GM23338 (cell line): ENCODE measurements at regions not wholly inside any gene's neighbourhood (a gene's known extent, or its start where the extent isn't known, plus 50 kb on each side); places are given as distances from the start of the nearest gene placed in this dataset.

Experiments used
- ATAC-seq: fragments of 200-7000 bp; cut with Tn5 transposase; 3 replicates; pipeline ENCODE4 v1.9.1; 2020
- DNase-seq: peaks from one replicate; pipeline ENCODE4 v3.0.0-alpha.2; 2015; ENCODE audit warnings: low spot score
- H2AFZ ChIP-seq: fragments of 200-600 bp; sonication (generic); 2 replicates; pipeline ENCODE4 v1.8.0; 2016; ENCODE audit warnings: antibody characterized with exemption, mild to moderate bottlenecking, moderate library complexity
- H3F3A ChIP-seq: fragments of 200-600 bp; sonication (generic); replicated peaks from 2 replicates; pipeline ENCODE4 v1.8.0; 2017; ENCODE audit warnings: antibody characterized with exemption, mixed run types, low read depth
- H3K27ac ChIP-seq: fragments of 200-600 bp; sonication (generic); 2 replicates; pipeline ENCODE4 v1.6.1; 2016; ENCODE audit warnings: low read depth
- H3K27me3 ChIP-seq: fragments of 200-600 bp; sonication (generic); 2 replicates; pipeline ENCODE4 v1.8.0; 2016; ENCODE audit warnings: mild to moderate bottlenecking, mixed run types, moderate library complexity; ENCODE audit not compliant: insufficient read depth
- H3K36me3 ChIP-seq: fragments of 200-600 bp; sonication (generic); 2 replicates; pipeline ENCODE4 v1.8.0; 2016; ENCODE audit warnings: mild to moderate bottlenecking; ENCODE audit not compliant: insufficient read depth
- H3K4me1 ChIP-seq: fragments of 200-600 bp; sonication (generic); 2 replicates; pipeline ENCODE4 v1.8.0; 2016; ENCODE audit warnings: mild to moderate bottlenecking, moderate library complexity; ENCODE audit not compliant: insufficient read depth
- H3K4me2 ChIP-seq: fragments of 200-600 bp; sonication (generic); 2 replicates; pipeline ENCODE4 v1.7.1; 2017; ENCODE audit warnings: mixed run types
- H3K4me3 ChIP-seq: fragments of 200-600 bp; sonication (generic); 2 replicates; pipeline ENCODE4 v1.6.1; 2016; ENCODE audit warnings: mixed run types
- H3K79me2 ChIP-seq: fragments of 200-600 bp; sonication (generic); replicated peaks from 2 replicates; pipeline ENCODE4 v1.8.0; 2017; ENCODE audit warnings: mild to moderate bottlenecking; ENCODE audit not compliant: insufficient read depth
- H3K9me2 ChIP-seq: fragments of 200-600 bp; sonication (generic); 2 replicates; pipeline ENCODE4 v1.8.0; 2017; ENCODE audit not compliant: insufficient read depth
- H4K20me1 ChIP-seq: fragments of 200-600 bp; sonication (generic); replicated peaks from 2 replicates; pipeline ENCODE4 v1.8.0; 2017; ENCODE audit warnings: mild to moderate bottlenecking; ENCODE audit not compliant: insufficient read depth
- H3K27ac Mint-ChIP-seq: 2 replicates; pipeline ENCODE4 v1.8.0; 2020; ENCODE audit warnings: inconsistent platforms, mild to moderate bottlenecking, moderate library complexity, mixed read lengths
- H3K27me3 Mint-ChIP-seq: 3 replicates; pipeline ENCODE4 v1.8.0; 2022; ENCODE audit warnings: low read depth, mild to moderate bottlenecking, moderate library complexity, mixed read lengths, inconsistent platforms; ENCODE audit not compliant: insufficient read depth, poor library complexity
- H3K36me3 Mint-ChIP-seq: 3 replicates; pipeline ENCODE4 v1.8.0; 2021; ENCODE audit warnings: low read depth, mild to moderate bottlenecking, inconsistent platforms, moderate library complexity, mixed read lengths
- H3K4me1 Mint-ChIP-seq: 3 replicates; pipeline ENCODE4 v1.8.0; 2020; ENCODE audit warnings: mild to moderate bottlenecking, inconsistent platforms, mixed read lengths
- H3K4me3 Mint-ChIP-seq: 3 replicates; pipeline ENCODE4 v1.8.0; 2021; ENCODE audit warnings: moderate library complexity, mild to moderate bottlenecking, inconsistent platforms, mixed read lengths
- H3K9me3 Mint-ChIP-seq: 3 replicates; pipeline ENCODE4 v1.8.0; 2020; ENCODE audit warnings: moderate library complexity, mild to moderate bottlenecking, inconsistent platforms, mixed read lengths
- CREB1 ChIP-seq: fragments of 250-450 bp; sonication (Bioruptor Pico); IDR thresholded peaks from 2 replicates; pipeline ENCODE4 v1.5.0; 2020; ENCODE audit warnings: low read depth, mild to moderate bottlenecking, moderate library complexity
- ETS1 ChIP-seq: IDR thresholded peaks from 2 replicates; pipeline ENCODE4 v1.6.1; 2016; ENCODE audit warnings: antibody characterized with exemption
- EZH2 ChIP-seq: fragments of 200-600 bp; sonication (generic); IDR thresholded peaks from one replicate; pipeline ENCODE4 v1.8.0; 2017; ENCODE audit warnings: antibody characterized with exemption, mild to moderate bottlenecking, low read depth; ENCODE audit not compliant: unreplicated experiment
- EZH2phosphoT487 ChIP-seq: fragments of 200-600 bp; sonication (generic); IDR thresholded peaks from one replicate; pipeline ENCODE4 v1.8.1; 2018; ENCODE audit warnings: antibody characterized with exemption; ENCODE audit not compliant: unreplicated experiment
- JUNB ChIP-seq: IDR thresholded peaks from one replicate; pipeline ENCODE4 v1.6.1; 2016; ENCODE audit warnings: antibody characterized with exemption; ENCODE audit not compliant: unreplicated experiment
- NANOG ChIP-seq: IDR thresholded peaks from 2 replicates; pipeline ENCODE4 v1.6.1; 2016; ENCODE audit warnings: antibody characterized with exemption, borderline replicate concordance
- POLR2AphosphoS5 ChIP-seq: IDR thresholded peaks from 2 replicates; pipeline ENCODE4 v1.6.1; 2016; ENCODE audit warnings: antibody characterized with exemption, low read depth
- REST ChIP-seq: IDR thresholded peaks from one replicate; pipeline ENCODE4 v1.6.1; 2018; ENCODE audit warnings: antibody characterized with exemption; ENCODE audit not compliant: unreplicated experiment
- STAT1 ChIP-seq: IDR thresholded peaks from one replicate; pipeline ENCODE4 v1.6.1; 2016; ENCODE audit warnings: antibody characterized with exemption; ENCODE audit not compliant: unreplicated experiment
- ZNF114 ChIP-seq: fragments of 250-450 bp; sonication (Bioruptor Pico); IDR thresholded peaks from 2 replicates; pipeline ENCODE4 v1.5.0; 2020; ENCODE audit warnings: mild to moderate bottlenecking, moderate library complexity
- ZNF331 ChIP-seq: fragments of 250-450 bp; sonication (Bioruptor Pico); IDR thresholded peaks from 2 replicates; pipeline ENCODE4 v1.5.0; 2020; ENCODE audit warnings: low read depth, mild to moderate bottlenecking, moderate library complexity
- ZNF462 ChIP-seq: fragments of 250-450 bp; sonication (Bioruptor Pico); IDR thresholded peaks from 2 replicates; pipeline ENCODE4 v1.5.0; 2020; ENCODE audit warnings: mild to moderate bottlenecking, moderate library complexity
- TF ChIP-seq, protein P1 (sequence below), 2 experiments: fragments of 200-600 bp in 1 of 2; sonication (generic) in 1 of 2; conservative IDR thresholded peaks; 2 replicates each; pipeline versions ENCODE4 v1.5.1 to v1.6.1; 2016 to 2017; ENCODE audit warnings: antibody characterized with exemption in 2 of 2, low read depth in 2 of 2, mild to moderate bottlenecking in 2 of 2, moderate library complexity in 1 of 2

DNA sequence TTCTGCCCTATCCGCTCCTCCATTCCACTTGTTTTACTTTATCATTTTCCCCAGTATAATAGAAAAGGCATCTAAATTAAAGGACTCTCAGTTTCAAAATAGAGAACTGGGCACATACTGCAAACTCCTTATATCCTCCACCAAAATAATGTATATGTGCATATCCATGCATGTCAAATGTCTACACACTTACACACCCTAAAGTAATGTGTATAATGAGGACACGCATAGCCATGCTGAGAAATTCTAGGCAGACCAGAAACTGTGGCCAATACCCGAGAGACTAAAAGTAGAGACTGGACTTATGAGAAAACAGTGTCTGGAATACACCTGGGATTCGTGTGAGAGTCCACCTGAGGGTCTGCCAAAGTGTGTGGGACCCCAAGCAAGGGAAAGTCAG is 183.5 kb downstream of the CWF19L2 start:
- ATAC-seq (no peak), DNase-seq (no peak)
- Mint-ChIP-seq H3K27ac (no peak overlapping the region), H3K4me1 (peaks cover 3% of the 10 kb centered on the region; the same call in 1 of the 3 replicates), H3K9me3 (no peaks in the 10 kb centered on the region), H3K36me3 (no peaks in the 10 kb centered on the region), H3K4me3 (no peak overlapping the region), H3K27me3 (no peaks in the 10 kb centered on the region)
- H3K27ac ChIP-seq, result no peak overlapping the region
- no peak for TF ChIP-seq ZNF462 (CRISPR knock-in tag)
- no peak for TF ChIP-seq ETS1
- TF ChIP-seq JUNB, result no peak
- no peak for TF ChIP-seq REST
- no peak for TF ChIP-seq ZNF114 (CRISPR knock-in tag)
- TF ChIP-seq POLR2AphosphoS5, result no peak
- no peak for TF ChIP-seq ZNF331 (CRISPR knock-in tag)
- TF ChIP-seq NANOG, result no peak
- TF ChIP-seq, protein P1, sequence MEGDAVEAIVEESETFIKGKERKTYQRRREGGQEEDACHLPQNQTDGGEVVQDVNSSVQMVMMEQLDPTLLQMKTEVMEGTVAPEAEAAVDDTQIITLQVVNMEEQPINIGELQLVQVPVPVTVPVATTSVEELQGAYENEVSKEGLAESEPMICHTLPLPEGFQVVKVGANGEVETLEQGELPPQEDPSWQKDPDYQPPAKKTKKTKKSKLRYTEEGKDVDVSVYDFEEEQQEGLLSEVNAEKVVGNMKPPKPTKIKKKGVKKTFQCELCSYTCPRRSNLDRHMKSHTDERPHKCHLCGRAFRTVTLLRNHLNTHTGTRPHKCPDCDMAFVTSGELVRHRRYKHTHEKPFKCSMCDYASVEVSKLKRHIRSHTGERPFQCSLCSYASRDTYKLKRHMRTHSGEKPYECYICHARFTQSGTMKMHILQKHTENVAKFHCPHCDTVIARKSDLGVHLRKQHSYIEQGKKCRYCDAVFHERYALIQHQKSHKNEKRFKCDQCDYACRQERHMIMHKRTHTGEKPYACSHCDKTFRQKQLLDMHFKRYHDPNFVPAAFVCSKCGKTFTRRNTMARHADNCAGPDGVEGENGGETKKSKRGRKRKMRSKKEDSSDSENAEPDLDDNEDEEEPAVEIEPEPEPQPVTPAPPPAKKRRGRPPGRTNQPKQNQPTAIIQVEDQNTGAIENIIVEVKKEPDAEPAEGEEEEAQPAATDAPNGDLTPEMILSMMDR (conservative IDR thresholded peaks at IDR 0.05; ENCODE audit: low read depth in 2 of 2), result no peak
- TF ChIP-seq EZH2phosphoT487, result no peak
- TF ChIP-seq CREB1 (CRISPR knock-in tag), result no peak
- TF ChIP-seq STAT1, result no peak
- TF ChIP-seq EZH2, result no peak
- H3F3A ChIP-seq, result no peaks in the 10 kb centered on the region
- no peaks in the 10 kb centered on the region for H3K79me2 ChIP-seq
- H3K36me3 ChIP-seq, result no peaks in the 10 kb centered on the region
- H4K20me1 ChIP-seq, result no peaks in the 10 kb centered on the region
- no peak overlapping the region for H2AFZ ChIP-seq
- no peak overlapping the region for H3K4me3 ChIP-seq
- no peak overlapping the region for H3K4me2 ChIP-seq
- 0 out of 2 replicates have a peak, but pooled peaks cover 3% of the 10 kb centered on the region for H3K9me2 ChIP-seq
- H3K27me3 ChIP-seq, result no peaks in the 10 kb centered on the region
- H3K4me1 ChIP-seq, result no peaks in the 10 kb centered on the region
